ENCODE measurements at regions not wholly inside any gene's neighbourhood (a gene's known extent, or its start where the extent isn't known, plus 50 kb on each side); places are given as distances from the start of the nearest gene placed in this dataset.

DNA sequence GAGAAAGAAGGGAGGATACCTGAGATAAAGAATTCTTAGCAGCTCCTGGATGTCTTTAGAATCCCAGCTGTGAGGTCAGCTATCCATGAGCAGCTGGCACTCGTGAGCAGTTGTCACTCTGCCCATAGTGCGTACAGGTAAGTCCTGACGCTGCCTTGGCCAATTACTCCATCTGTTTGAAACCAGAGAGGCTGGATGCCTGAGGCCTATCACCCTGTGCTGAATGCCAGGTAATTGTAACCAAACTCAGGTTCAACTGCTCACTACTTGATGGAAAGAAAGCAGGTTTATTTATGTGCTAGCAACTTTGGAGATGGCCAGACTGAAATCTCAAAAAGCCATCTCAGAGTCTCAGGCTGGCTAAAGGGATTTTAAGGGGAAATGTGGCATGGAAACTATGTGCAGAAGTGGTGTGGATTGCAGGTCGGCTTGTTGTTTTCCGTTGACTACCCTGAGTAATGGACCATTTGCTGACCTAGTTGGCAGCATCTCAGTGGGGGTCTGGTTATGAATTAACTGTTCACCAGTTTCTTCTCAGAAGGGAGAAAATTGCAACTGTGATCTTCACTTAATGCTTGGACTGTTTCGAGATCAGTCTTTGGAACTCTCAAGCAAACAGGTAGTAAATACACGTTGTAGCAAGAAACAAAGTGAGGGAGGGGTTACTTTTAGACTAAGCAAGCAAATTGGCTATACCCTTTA, 1614.0 kb upstream of the PCDH10 start:
- TF ChIP-seq MAZ (CRISPR knock-in tag; conservative IDR thresholded peaks at IDR 0.05 in 1 of 2, IDR thresholded peaks at IDR 0.05 in 1 of 2) (no peak), COPS2 (conservative IDR thresholded peaks at IDR 0.05) (no peak), POLR2A (conservative IDR thresholded peaks at IDR 0.05) (no peak), NFYB (IDR thresholded peaks at IDR 0.05; ENCODE audit: extremely low read depth, insufficient read length) (no peak), FOXJ3 (CRISPR knock-in tag; IDR thresholded peaks at IDR 0.05) (no peak), ZNF175 (CRISPR knock-in tag; IDR thresholded peaks at IDR 0.05; ENCODE audit: low read depth) (no peak), IRF2 (CRISPR knock-in tag; IDR thresholded peaks at IDR 0.05) (no peak), NR2C2 (CRISPR knock-in tag; IDR thresholded peaks at IDR 0.05) (no peak), NR2C2 (tag; IDR thresholded peaks at IDR 0.05) (no peak), ZBTB5 (IDR thresholded peaks at IDR 0.05) (no peak), SIN3A (IDR thresholded peaks at IDR 0.05; ENCODE audit: borderline replicate concordance in 2 of 2, control insufficient read depth in 1 of 2, low read depth in 2 of 2, low read length in 2 of 2) (no peak)
- TF ChIP-seq, protein P1, sequence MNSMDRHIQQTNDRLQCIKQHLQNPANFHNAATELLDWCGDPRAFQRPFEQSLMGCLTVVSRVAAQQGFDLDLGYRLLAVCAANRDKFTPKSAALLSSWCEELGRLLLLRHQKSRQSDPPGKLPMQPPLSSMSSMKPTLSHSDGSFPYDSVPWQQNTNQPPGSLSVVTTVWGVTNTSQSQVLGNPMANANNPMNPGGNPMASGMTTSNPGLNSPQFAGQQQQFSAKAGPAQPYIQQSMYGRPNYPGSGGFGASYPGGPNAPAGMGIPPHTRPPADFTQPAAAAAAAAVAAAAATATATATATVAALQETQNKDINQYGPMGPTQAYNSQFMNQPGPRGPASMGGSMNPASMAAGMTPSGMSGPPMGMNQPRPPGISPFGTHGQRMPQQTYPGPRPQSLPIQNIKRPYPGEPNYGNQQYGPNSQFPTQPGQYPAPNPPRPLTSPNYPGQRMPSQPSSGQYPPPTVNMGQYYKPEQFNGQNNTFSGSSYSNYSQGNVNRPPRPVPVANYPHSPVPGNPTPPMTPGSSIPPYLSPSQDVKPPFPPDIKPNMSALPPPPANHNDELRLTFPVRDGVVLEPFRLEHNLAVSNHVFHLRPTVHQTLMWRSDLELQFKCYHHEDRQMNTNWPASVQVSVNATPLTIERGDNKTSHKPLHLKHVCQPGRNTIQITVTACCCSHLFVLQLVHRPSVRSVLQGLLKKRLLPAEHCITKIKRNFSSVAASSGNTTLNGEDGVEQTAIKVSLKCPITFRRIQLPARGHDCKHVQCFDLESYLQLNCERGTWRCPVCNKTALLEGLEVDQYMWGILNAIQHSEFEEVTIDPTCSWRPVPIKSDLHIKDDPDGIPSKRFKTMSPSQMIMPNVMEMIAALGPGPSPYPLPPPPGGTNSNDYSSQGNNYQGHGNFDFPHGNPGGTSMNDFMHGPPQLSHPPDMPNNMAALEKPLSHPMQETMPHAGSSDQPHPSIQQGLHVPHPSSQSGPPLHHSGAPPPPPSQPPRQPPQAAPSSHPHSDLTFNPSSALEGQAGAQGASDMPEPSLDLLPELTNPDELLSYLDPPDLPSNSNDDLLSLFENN (IDR thresholded peaks at IDR 0.05; ENCODE audit: low read depth in 2 of 2, low read length in 2 of 2), result no peak
- TF ChIP-seq, protein P2, sequence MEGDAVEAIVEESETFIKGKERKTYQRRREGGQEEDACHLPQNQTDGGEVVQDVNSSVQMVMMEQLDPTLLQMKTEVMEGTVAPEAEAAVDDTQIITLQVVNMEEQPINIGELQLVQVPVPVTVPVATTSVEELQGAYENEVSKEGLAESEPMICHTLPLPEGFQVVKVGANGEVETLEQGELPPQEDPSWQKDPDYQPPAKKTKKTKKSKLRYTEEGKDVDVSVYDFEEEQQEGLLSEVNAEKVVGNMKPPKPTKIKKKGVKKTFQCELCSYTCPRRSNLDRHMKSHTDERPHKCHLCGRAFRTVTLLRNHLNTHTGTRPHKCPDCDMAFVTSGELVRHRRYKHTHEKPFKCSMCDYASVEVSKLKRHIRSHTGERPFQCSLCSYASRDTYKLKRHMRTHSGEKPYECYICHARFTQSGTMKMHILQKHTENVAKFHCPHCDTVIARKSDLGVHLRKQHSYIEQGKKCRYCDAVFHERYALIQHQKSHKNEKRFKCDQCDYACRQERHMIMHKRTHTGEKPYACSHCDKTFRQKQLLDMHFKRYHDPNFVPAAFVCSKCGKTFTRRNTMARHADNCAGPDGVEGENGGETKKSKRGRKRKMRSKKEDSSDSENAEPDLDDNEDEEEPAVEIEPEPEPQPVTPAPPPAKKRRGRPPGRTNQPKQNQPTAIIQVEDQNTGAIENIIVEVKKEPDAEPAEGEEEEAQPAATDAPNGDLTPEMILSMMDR (IDR thresholded peaks at IDR 0.05 in 2 of 3, conservative IDR thresholded peaks at IDR 0.05 in 1 of 3; ENCODE audit: insufficient read depth in 2 of 3, low read depth in 1 of 3, low read length in 3 of 3), result no peak
- TF ChIP-seq, protein P3, sequence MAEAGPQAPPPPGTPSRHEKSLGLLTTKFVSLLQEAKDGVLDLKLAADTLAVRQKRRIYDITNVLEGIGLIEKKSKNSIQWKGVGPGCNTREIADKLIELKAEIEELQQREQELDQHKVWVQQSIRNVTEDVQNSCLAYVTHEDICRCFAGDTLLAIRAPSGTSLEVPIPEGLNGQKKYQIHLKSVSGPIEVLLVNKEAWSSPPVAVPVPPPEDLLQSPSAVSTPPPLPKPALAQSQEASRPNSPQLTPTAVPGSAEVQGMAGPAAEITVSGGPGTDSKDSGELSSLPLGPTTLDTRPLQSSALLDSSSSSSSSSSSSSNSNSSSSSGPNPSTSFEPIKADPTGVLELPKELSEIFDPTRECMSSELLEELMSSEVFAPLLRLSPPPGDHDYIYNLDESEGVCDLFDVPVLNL (CRISPR knock-in tag; IDR thresholded peaks at IDR 0.05; ENCODE audit: low read depth), result no peak
- TF ChIP-seq, protein P4, sequence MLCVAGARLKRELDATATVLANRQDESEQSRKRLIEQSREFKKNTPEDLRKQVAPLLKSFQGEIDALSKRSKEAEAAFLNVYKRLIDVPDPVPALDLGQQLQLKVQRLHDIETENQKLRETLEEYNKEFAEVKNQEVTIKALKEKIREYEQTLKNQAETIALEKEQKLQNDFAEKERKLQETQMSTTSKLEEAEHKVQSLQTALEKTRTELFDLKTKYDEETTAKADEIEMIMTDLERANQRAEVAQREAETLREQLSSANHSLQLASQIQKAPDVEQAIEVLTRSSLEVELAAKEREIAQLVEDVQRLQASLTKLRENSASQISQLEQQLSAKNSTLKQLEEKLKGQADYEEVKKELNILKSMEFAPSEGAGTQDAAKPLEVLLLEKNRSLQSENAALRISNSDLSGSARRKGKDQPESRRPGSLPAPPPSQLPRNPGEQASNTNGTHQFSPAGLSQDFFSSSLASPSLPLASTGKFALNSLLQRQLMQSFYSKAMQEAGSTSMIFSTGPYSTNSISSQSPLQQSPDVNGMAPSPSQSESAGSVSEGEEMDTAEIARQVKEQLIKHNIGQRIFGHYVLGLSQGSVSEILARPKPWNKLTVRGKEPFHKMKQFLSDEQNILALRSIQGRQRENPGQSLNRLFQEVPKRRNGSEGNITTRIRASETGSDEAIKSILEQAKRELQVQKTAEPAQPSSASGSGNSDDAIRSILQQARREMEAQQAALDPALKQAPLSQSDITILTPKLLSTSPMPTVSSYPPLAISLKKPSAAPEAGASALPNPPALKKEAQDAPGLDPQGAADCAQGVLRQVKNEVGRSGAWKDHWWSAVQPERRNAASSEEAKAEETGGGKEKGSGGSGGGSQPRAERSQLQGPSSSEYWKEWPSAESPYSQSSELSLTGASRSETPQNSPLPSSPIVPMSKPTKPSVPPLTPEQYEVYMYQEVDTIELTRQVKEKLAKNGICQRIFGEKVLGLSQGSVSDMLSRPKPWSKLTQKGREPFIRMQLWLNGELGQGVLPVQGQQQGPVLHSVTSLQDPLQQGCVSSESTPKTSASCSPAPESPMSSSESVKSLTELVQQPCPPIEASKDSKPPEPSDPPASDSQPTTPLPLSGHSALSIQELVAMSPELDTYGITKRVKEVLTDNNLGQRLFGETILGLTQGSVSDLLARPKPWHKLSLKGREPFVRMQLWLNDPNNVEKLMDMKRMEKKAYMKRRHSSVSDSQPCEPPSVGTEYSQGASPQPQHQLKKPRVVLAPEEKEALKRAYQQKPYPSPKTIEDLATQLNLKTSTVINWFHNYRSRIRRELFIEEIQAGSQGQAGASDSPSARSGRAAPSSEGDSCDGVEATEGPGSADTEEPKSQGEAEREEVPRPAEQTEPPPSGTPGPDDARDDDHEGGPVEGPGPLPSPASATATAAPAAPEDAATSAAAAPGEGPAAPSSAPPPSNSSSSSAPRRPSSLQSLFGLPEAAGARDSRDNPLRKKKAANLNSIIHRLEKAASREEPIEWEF (CRISPR knock-in tag; IDR thresholded peaks at IDR 0.05), result no peak
